ENCODE measurements at regions not wholly inside any gene's neighbourhood (a gene's known extent, or its start where the extent isn't known, plus 50 kb on each side); places are given as distances from the start of the nearest gene placed in this dataset.

DNA sequence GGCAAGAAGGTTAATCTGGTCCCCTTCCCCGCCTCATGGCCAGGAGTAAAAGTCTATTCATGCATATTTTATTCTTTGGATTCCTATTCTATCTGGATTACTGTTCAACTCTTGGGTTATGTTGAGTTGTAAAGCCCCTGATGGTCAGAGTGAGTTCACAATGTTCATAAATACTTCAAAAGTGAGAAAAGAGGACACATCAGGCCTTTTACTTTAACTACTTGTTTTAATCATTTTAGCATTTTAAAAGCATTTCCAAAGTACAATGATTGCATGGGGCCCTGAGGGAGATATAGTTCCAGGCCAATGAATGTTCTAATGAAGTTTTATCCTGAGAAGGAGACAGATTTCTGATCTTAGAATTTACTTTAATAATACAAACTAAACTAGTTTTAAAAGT is 93.9 kb downstream of the BOD1 start:
- TF ChIP-seq, protein P1, sequence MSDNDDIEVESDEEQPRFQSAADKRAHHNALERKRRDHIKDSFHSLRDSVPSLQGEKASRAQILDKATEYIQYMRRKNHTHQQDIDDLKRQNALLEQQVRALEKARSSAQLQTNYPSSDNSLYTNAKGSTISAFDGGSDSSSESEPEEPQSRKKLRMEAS (IDR thresholded peaks at IDR 0.05): no peak
- TF ChIP-seq, protein P2, sequence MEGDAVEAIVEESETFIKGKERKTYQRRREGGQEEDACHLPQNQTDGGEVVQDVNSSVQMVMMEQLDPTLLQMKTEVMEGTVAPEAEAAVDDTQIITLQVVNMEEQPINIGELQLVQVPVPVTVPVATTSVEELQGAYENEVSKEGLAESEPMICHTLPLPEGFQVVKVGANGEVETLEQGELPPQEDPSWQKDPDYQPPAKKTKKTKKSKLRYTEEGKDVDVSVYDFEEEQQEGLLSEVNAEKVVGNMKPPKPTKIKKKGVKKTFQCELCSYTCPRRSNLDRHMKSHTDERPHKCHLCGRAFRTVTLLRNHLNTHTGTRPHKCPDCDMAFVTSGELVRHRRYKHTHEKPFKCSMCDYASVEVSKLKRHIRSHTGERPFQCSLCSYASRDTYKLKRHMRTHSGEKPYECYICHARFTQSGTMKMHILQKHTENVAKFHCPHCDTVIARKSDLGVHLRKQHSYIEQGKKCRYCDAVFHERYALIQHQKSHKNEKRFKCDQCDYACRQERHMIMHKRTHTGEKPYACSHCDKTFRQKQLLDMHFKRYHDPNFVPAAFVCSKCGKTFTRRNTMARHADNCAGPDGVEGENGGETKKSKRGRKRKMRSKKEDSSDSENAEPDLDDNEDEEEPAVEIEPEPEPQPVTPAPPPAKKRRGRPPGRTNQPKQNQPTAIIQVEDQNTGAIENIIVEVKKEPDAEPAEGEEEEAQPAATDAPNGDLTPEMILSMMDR (IDR thresholded peaks at IDR 0.05 in 2 of 3, conservative IDR thresholded peaks at IDR 0.05 in 1 of 3; ENCODE audit: borderline replicate concordance in 1 of 3, insufficient read depth in 1 of 3, low read depth in 2 of 3, low read length in 2 of 3): no peak
- TF ChIP-seq EZH2phosphoT487 (IDR thresholded peaks at IDR 0.05; ENCODE audit: borderline replicate concordance) (no peak), ZFX (IDR thresholded peaks at IDR 0.05) (no peak), POLR2AphosphoS5 (IDR thresholded peaks at IDR 0.05; ENCODE audit: low read depth, low read length) (no peak), FOSL1 (IDR thresholded peaks at IDR 0.05; ENCODE audit: low read depth) (no peak), EGR1 (IDR thresholded peaks at IDR 0.05; ENCODE audit: low read depth) (no peak)

Data from HCT116 (cell line).